GM12878 (cell line): ENCODE measurements at regions not wholly inside any gene's neighbourhood (a gene's known extent, or its start where the extent isn't known, plus 50 kb on each side); places are given as distances from the start of the nearest gene placed in this dataset.

ENCODE experiments used
- ATAC-seq: fragments of 200-7000 bp; cut with Tn5 transposase; 3 replicates; pipeline ENCODE4 v1.9.1; 2020; ENCODE audit warnings: mild to moderate bottlenecking, moderate library complexity
- BruUV-seq: library from RNA; stranded (reverse); fragments of 400-500 nt; replicated peaks from 2 replicates; lab custom pipeline; 2021; lab: Mats Ljungman, UMichigan
- CTCF ChIA-PET: fragments of 300-600 bp; sonication (Branson Sonifier 250); formaldehyde crosslinking; extraction: SDS; loops from one replicate; lab custom pipeline; 2021; ENCODE audit warnings: inconsistent platforms; lab: Yijun Ruan, JAX
- POLR2A ChIA-PET: fragments of 350-600 bp; formaldehyde crosslinking; extraction: SDS; loops from one replicate; lab custom pipeline; 2021; ENCODE audit warnings: inconsistent platforms; lab: Charles Lee
- RAD21 ChIA-PET: fragments of 300-600 bp; sonication (Branson Sonifier 250); formaldehyde crosslinking; loops from one replicate; lab custom pipeline; 2023; ENCODE audit warnings: antibody characterized with exemption; ENCODE audit not compliant: unreplicated experiment; lab: Charles Lee
- SMC1A ChIA-PET: fragments of 300-600 bp; sonication (Branson Sonifier 250); formaldehyde crosslinking; loops from one replicate; lab custom pipeline; 2023; ENCODE audit not compliant: unreplicated experiment, uncharacterized antibody; lab: Charles Lee
- DNase-seq: peaks from one replicate; pipeline ENCODE4 v3.0.0-alpha.2; 2011; ENCODE audit warnings: low read depth, low spot score
- FAIRE-seq: peaks from 3 replicates; lab custom pipeline; 2011; peaks lifted over from hg19 to GRCh38; lab: Jason Lieb, UNC
- H2AFZ ChIP-seq: 2 replicates; pipeline ENCODE4 v1.6.0; 2011; ENCODE audit warnings: low read depth, low read length, control low read depth; ENCODE audit not compliant: control insufficient read depth
- H3K27ac ChIP-seq: 2 replicates; pipeline ENCODE4 v1.5.1; 2011; ENCODE audit warnings: control low read depth; ENCODE audit not compliant: control insufficient read depth, insufficient read depth
- H3K27me3 ChIP-seq, 2 experiments: replicated peaks in 1 of 2; 2 replicates each; pipeline versions ENCODE4 v1.6.0 to v1.6.1; 2011; ENCODE audit warnings: low read length in 1 of 2; ENCODE audit not compliant: control insufficient read depth in 2 of 2, insufficient read depth in 2 of 2
- H3K36me3 ChIP-seq, 2 experiments: 2 replicates each; pipeline ENCODE4 v1.5.1; 2011; ENCODE audit warnings: low read length in 1 of 2; ENCODE audit not compliant: control insufficient read depth in 2 of 2, insufficient read depth in 2 of 2
- H3K4me1 ChIP-seq: 2 replicates; pipeline ENCODE4 v1.6.1; 2011; ENCODE audit warnings: mild to moderate bottlenecking, low read length, moderate library complexity, mixed read lengths; ENCODE audit not compliant: control insufficient read depth, insufficient read depth
- H3K4me2 ChIP-seq: 2 replicates; pipeline ENCODE4 v1.6.0; 2011; ENCODE audit warnings: control low read depth; ENCODE audit not compliant: control insufficient read depth, insufficient read depth
- H3K4me3 ChIP-seq: fragments of 200-600 bp; sonication (generic); 2 replicates; pipeline ENCODE4 v1.5.1; 2016
- H3K79me2 ChIP-seq: 2 replicates; pipeline ENCODE4 v1.6.0; 2011; ENCODE audit warnings: low read length; ENCODE audit not compliant: control insufficient read depth, insufficient read depth
- H3K9ac ChIP-seq: 2 replicates; pipeline ENCODE4 v1.8.0; 2011; ENCODE audit warnings: low read length, control low read depth, mixed read lengths; ENCODE audit not compliant: control insufficient read depth, insufficient read depth
- H3K9me3 ChIP-seq: replicated peaks from 3 replicates; pipeline ENCODE4 v1.5.1; 2011; ENCODE audit warnings: mild to moderate bottlenecking, low read length; ENCODE audit not compliant: control insufficient read depth, insufficient read depth
- H4K20me1 ChIP-seq: 2 replicates; pipeline ENCODE4 v1.6.0; 2011; ENCODE audit not compliant: control insufficient read depth, insufficient read depth
- ATF2 ChIP-seq: IDR thresholded peaks from 2 replicates; pipeline ENCODE4 v1.6.1; 2012; ENCODE audit warnings: low read length, inconsistent platforms
- CBX3 ChIP-seq: fragments of 200-600 bp; sonication (generic); IDR thresholded peaks from 2 replicates; pipeline ENCODE4 v1.6.1; 2016; ENCODE audit warnings: low read depth, borderline replicate concordance
- FOXM1 ChIP-seq: IDR thresholded peaks from 2 replicates; pipeline ENCODE4 v1.6.1; 2012; ENCODE audit warnings: low read depth, mild to moderate bottlenecking, inconsistent platforms, low read length, moderate library complexity
- GABPA ChIP-seq: IDR thresholded peaks from 2 replicates; pipeline ENCODE4 v1.6.1; 2014; ENCODE audit warnings: antibody characterized with exemption, low read depth, mild to moderate bottlenecking, inconsistent platforms
- IKZF1 ChIP-seq: fragments of 450-650 bp; conservative IDR thresholded peaks from 2 replicates; pipeline ENCODE4 v1.6.1; 2017; ENCODE audit warnings: antibody characterized with exemption, mild to moderate bottlenecking
- IRF4 ChIP-seq: IDR thresholded peaks from 2 replicates; pipeline ENCODE4 v1.6.1; 2011; ENCODE audit warnings: low read depth, low read length
- NBN ChIP-seq: fragments of 450-650 bp; IDR thresholded peaks from 2 replicates; pipeline ENCODE4 v1.6.1; 2016
- NFYA ChIP-seq: IDR thresholded peaks from 2 replicates; pipeline ENCODE4 v1.6.1; 2011; ENCODE audit warnings: low read depth, mild to moderate bottlenecking, low read length, improper control_type of control experiment, borderline replicate concordance
- NKRF ChIP-seq: fragments of 450-650 bp; conservative IDR thresholded peaks from 2 replicates; pipeline ENCODE4 v1.6.1; 2017; ENCODE audit warnings: mild to moderate bottlenecking, moderate library complexity
- SMC3 ChIP-seq: IDR thresholded peaks from 2 replicates; pipeline ENCODE4 v1.6.1; 2011; ENCODE audit warnings: low read length, improper control_type of control experiment, borderline replicate concordance
- TCF12 ChIP-seq: IDR thresholded peaks from 2 replicates; pipeline ENCODE4 v1.6.1; 2011; ENCODE audit warnings: low read depth, mild to moderate bottlenecking, low read length
- WGBS: methylation state at CpG from one replicate; pipeline ENCODE4 v1.1.6; 2016; ENCODE audit warnings: low lambda C conversion rate; ENCODE audit not compliant: insufficient replicate concordance, insufficient coverage; ENCODE audit errors: missing lambda C conversion rate; 5-methylcytosine and 5-hydroxymethylcytosine counted together
- in situ Hi-C: fragments of 300-500 bp; cut with MboI; formaldehyde crosslinking; loops from 9 replicates; pipeline ENCODE4 v1.14.3; 2018; ENCODE audit warnings: mixed read lengths
- intact Hi-C: fragments of 100-400 bp; cut with micrococcal nuclease; formaldehyde crosslinking; loops from one replicate; pipeline ENCODE4 v1.14.2; 2022; ENCODE audit not compliant: unreplicated experiment

GRCh38 chr2:198546122-198546521 is 741.7 kb downstream of the PLCL1 start:
- no peak overlapping the region for H3K4me3 ChIP-seq
- H3K27ac ChIP-seq: no peak overlapping the region
- H3K79me2 ChIP-seq: no peaks in the 10 kb centered on the region
- no peak for TF ChIP-seq NBN
- TF ChIP-seq TCF12: no peak
- TF ChIP-seq IRF4: no peak
- TF ChIP-seq FOXM1: no peak
- TF ChIP-seq NFYA: no peak
- TF ChIP-seq ATF2: no peak
- no peak for TF ChIP-seq IKZF1
- TF ChIP-seq NKRF: no peak
- TF ChIP-seq CBX3: no peak
- no peak for TF ChIP-seq SMC3
- TF ChIP-seq GABPA: no peak
- ATAC-seq (no peak), DNase-seq (no peak), FAIRE-seq (no peak)
- H2AFZ ChIP-seq: no peak overlapping the region
- WGBS: 0% methylated on average over 2 of the region's 2 CpGs
- no peak overlapping the region for H3K9ac ChIP-seq
- ChIA-PET RAD21 (no interaction called here), POLR2A (no interaction called here), CTCF (no interaction called here), SMC1A (interaction anchor here (0.6 to 1.3 kb wide), 3 partner anchors 25 to 222 kb away, joined by 3 read pairs; no protein-coding TSS in a partner anchor)
- no peaks in the 10 kb centered on the region for H3K9me3 ChIP-seq
- H3K27me3 ChIP-seq: no peaks in the 10 kb centered on the region
- no TSS peak for BruUV-seq
- no peaks in the 10 kb centered on the region for H4K20me1 ChIP-seq
- H3K4me2 ChIP-seq: no peak overlapping the region
- in situ Hi-C loops: no loop called here
- intact Hi-C loops: no loop called here
- H3K4me1 ChIP-seq: no peaks in the 10 kb centered on the region
- no peaks in the 10 kb centered on the region for H3K36me3 ChIP-seq
